ENCODE measurements at regions not wholly inside any gene's neighbourhood (a gene's known extent, or its start where the extent isn't known, plus 50 kb on each side); places are given as distances from the start of the nearest gene placed in this dataset.

- Histone ChIP-seq H3K27ac (no peak overlapping the region), H3K9me3 (ENCODE audit: low read depth, low read length) (no peaks in the 10 kb centered on the region), H3K4me3 (no peak overlapping the region), H3K36me3 (ENCODE audit: insufficient read depth, low read length) (no peaks in the 10 kb centered on the region), H3K9ac (ENCODE audit: insufficient read length) (no peak overlapping the region)
- no peak for DNase-seq (ENCODE audit: low read depth, low spot score)
- TF ChIP-seq EZH2 (IDR thresholded peaks at IDR 0.05) (no peak), POLR2AphosphoS5 (IDR thresholded peaks at IDR 0.05; ENCODE audit: borderline replicate concordance, low read depth, low read length) (no peak), FOXP2 (optimal IDR thresholded peaks at IDR 0.05; ENCODE audit: control extremely low read depth, extremely low read length, insufficient read depth) (no peak)
Measured at GRCh38 chrX:43580621-43581020, 75.5 kb upstream of the MAOA start.

GRCh38 chrX:43581167-43581566 lies 74.9 kb upstream of the MAOA start:
- no peak for TF ChIP-seq FOXP2 (optimal IDR thresholded peaks at IDR 0.05; ENCODE audit: control extremely low read depth, extremely low read length, insufficient read depth)
- no peak for TF ChIP-seq POLR2AphosphoS5 (IDR thresholded peaks at IDR 0.05; ENCODE audit: borderline replicate concordance, low read depth, low read length)
- Histone ChIP-seq H3K9ac (ENCODE audit: insufficient read length) (no peak overlapping the region), H3K36me3 (ENCODE audit: insufficient read depth, low read length) (no peaks in the 10 kb centered on the region), H3K4me3 (no peak overlapping the region), H3K27ac (no peak overlapping the region), H3K9me3 (ENCODE audit: low read depth, low read length) (no peaks in the 10 kb centered on the region)
- DNase-seq (ENCODE audit: low read depth, low spot score): no peak

- Histone ChIP-seq H3K9me3 (ENCODE audit: low read depth, low read length) (no peaks in the 10 kb centered on the region), H3K36me3 (ENCODE audit: insufficient read depth, low read length) (no peaks in the 10 kb centered on the region), H3K9ac (ENCODE audit: insufficient read length) (no peak overlapping the region), H3K4me3 (no peak overlapping the region), H3K27ac (no peak overlapping the region)
- no peak for TF ChIP-seq FOXP2 (optimal IDR thresholded peaks at IDR 0.05; ENCODE audit: control extremely low read depth, extremely low read length, insufficient read depth)
- TF ChIP-seq EZH2 (IDR thresholded peaks at IDR 0.05): no peak
- TF ChIP-seq POLR2AphosphoS5 (IDR thresholded peaks at IDR 0.05; ENCODE audit: borderline replicate concordance, low read depth, low read length): no peak
- DNase-seq (ENCODE audit: low read depth, low spot score): no peak
Measured at GRCh38 chrX:43581888-43582539, 74.1 kb upstream of the MAOA start.

GRCh38 chrX:43582540-43582913 lies 73.6 kb upstream of the MAOA start:
- no peak for DNase-seq (ENCODE audit: low read depth, low spot score)
- Histone ChIP-seq H3K4me3 (no peak overlapping the region), H3K27ac (no peak overlapping the region), H3K9ac (ENCODE audit: insufficient read length) (no peak overlapping the region), H3K9me3 (ENCODE audit: low read depth, low read length) (no peaks in the 10 kb centered on the region), H3K36me3 (ENCODE audit: insufficient read depth, low read length) (no peaks in the 10 kb centered on the region)
- TF ChIP-seq FOXP2 (optimal IDR thresholded peaks at IDR 0.05; ENCODE audit: control extremely low read depth, extremely low read length, insufficient read depth) (no peak), POLR2AphosphoS5 (IDR thresholded peaks at IDR 0.05; ENCODE audit: borderline replicate concordance, low read depth, low read length) (no peak), EZH2 (IDR thresholded peaks at IDR 0.05) (no peak)

GRCh38 chrX:43585922-43586321 lies 70.2 kb upstream of the MAOA start:
- TF ChIP-seq EZH2 (IDR thresholded peaks at IDR 0.05) (no peak), FOXP2 (optimal IDR thresholded peaks at IDR 0.05; ENCODE audit: control extremely low read depth, extremely low read length, insufficient read depth) (no peak), POLR2AphosphoS5 (IDR thresholded peaks at IDR 0.05; ENCODE audit: borderline replicate concordance, low read depth, low read length) (no peak)
- Histone ChIP-seq H3K9ac (ENCODE audit: insufficient read length) (no peak overlapping the region), H3K9me3 (ENCODE audit: low read depth, low read length) (no peaks in the 10 kb centered on the region), H3K27ac (no peak overlapping the region), H3K36me3 (ENCODE audit: insufficient read depth, low read length) (no peaks in the 10 kb centered on the region), H3K4me3 (no peak overlapping the region)
- DNase-seq (ENCODE audit: low read depth, low spot score): no peak

- DNase-seq (ENCODE audit: low read depth, low spot score): no peak
- Histone ChIP-seq H3K4me3 (no peak overlapping the region), H3K36me3 (ENCODE audit: insufficient read depth, low read length) (no peaks in the 10 kb centered on the region), H3K9ac (ENCODE audit: insufficient read length) (no peak overlapping the region), H3K27ac (no peak overlapping the region), H3K9me3 (ENCODE audit: low read depth, low read length) (no peaks in the 10 kb centered on the region)
- no peak for TF ChIP-seq EZH2 (IDR thresholded peaks at IDR 0.05)
- TF ChIP-seq FOXP2 (optimal IDR thresholded peaks at IDR 0.05; ENCODE audit: control extremely low read depth, extremely low read length, insufficient read depth): no peak
- no peak for TF ChIP-seq POLR2AphosphoS5 (IDR thresholded peaks at IDR 0.05; ENCODE audit: borderline replicate concordance, low read depth, low read length)
Measured at GRCh38 chrX:43586830-43587229, 69.3 kb upstream of the MAOA start.

- DNase-seq (ENCODE audit: low read depth, low spot score): no peak
- H3K27ac ChIP-seq: no peak overlapping the region
- no peak overlapping the region for H3K9ac ChIP-seq (ENCODE audit: insufficient read length)
- no peaks in the 10 kb centered on the region for H3K36me3 ChIP-seq (ENCODE audit: insufficient read depth, low read length)
- TF ChIP-seq FOXP2 (optimal IDR thresholded peaks at IDR 0.05; ENCODE audit: control extremely low read depth, extremely low read length, insufficient read depth) (no peak), POLR2AphosphoS5 (IDR thresholded peaks at IDR 0.05; ENCODE audit: borderline replicate concordance, low read depth, low read length) (no peak), EZH2 (IDR thresholded peaks at IDR 0.05) (no peak)
- no peak overlapping the region for H3K4me3 ChIP-seq
- H3K9me3 ChIP-seq (ENCODE audit: low read depth, low read length): no peaks in the 10 kb centered on the region
Measured at GRCh38 chrX:43589735-43590134, 66.4 kb upstream of the MAOA start.

GRCh38 chrX:43590150-43590549 lies 65.9 kb upstream of the MAOA start:
- no peaks in the 10 kb centered on the region for H3K9me3 ChIP-seq (ENCODE audit: low read depth, low read length)
- H3K4me3 ChIP-seq: no peak overlapping the region
- H3K9ac ChIP-seq (ENCODE audit: insufficient read length): no peak overlapping the region
- H3K27ac ChIP-seq: no peak overlapping the region
- no peak for TF ChIP-seq EZH2 (IDR thresholded peaks at IDR 0.05)
- no peak for TF ChIP-seq POLR2AphosphoS5 (IDR thresholded peaks at IDR 0.05; ENCODE audit: borderline replicate concordance, low read depth, low read length)
- TF ChIP-seq FOXP2 (optimal IDR thresholded peaks at IDR 0.05; ENCODE audit: control extremely low read depth, extremely low read length, insufficient read depth): no peak
- no peak for DNase-seq (ENCODE audit: low read depth, low spot score)
- H3K36me3 ChIP-seq (ENCODE audit: insufficient read depth, low read length): no peaks in the 10 kb centered on the region

GRCh38 chrX:43592597-43592996 lies 63.5 kb upstream of the MAOA start:
- Histone ChIP-seq H3K36me3 (ENCODE audit: insufficient read depth, low read length) (no peaks in the 10 kb centered on the region), H3K9ac (ENCODE audit: insufficient read length) (no peak overlapping the region), H3K27ac (no peak overlapping the region), H3K4me3 (no peak overlapping the region), H3K9me3 (ENCODE audit: low read depth, low read length) (no peaks in the 10 kb centered on the region)
- TF ChIP-seq POLR2AphosphoS5 (IDR thresholded peaks at IDR 0.05; ENCODE audit: borderline replicate concordance, low read depth, low read length) (no peak), EZH2 (IDR thresholded peaks at IDR 0.05) (no peak), FOXP2 (optimal IDR thresholded peaks at IDR 0.05; ENCODE audit: control extremely low read depth, extremely low read length, insufficient read depth) (no peak)
- no peak for DNase-seq (ENCODE audit: low read depth, low spot score)

All from SK-N-MC (cell line).